GM23338 (cell line): ENCODE measurements at regions not wholly inside any gene's neighbourhood (a gene's known extent, or its start where the extent isn't known, plus 50 kb on each side); places are given as distances from the start of the nearest gene placed in this dataset.

Experiments used
- ATAC-seq: fragments of 200-7000 bp; cut with Tn5 transposase; 3 replicates; pipeline ENCODE4 v1.9.1; 2020
- DNase-seq: peaks from one replicate; pipeline ENCODE4 v3.0.0-alpha.2; 2015; ENCODE audit warnings: low spot score
- H2AFZ ChIP-seq: fragments of 200-600 bp; sonication (generic); 2 replicates; pipeline ENCODE4 v1.8.0; 2016; ENCODE audit warnings: antibody characterized with exemption, mild to moderate bottlenecking, moderate library complexity
- H3F3A ChIP-seq: fragments of 200-600 bp; sonication (generic); replicated peaks from 2 replicates; pipeline ENCODE4 v1.8.0; 2017; ENCODE audit warnings: antibody characterized with exemption, mixed run types, low read depth
- H3K27ac ChIP-seq: fragments of 200-600 bp; sonication (generic); 2 replicates; pipeline ENCODE4 v1.6.1; 2016; ENCODE audit warnings: low read depth
- H3K27me3 ChIP-seq: fragments of 200-600 bp; sonication (generic); 2 replicates; pipeline ENCODE4 v1.8.0; 2016; ENCODE audit warnings: mild to moderate bottlenecking, mixed run types, moderate library complexity; ENCODE audit not compliant: insufficient read depth
- H3K36me3 ChIP-seq: fragments of 200-600 bp; sonication (generic); 2 replicates; pipeline ENCODE4 v1.8.0; 2016; ENCODE audit warnings: mild to moderate bottlenecking; ENCODE audit not compliant: insufficient read depth
- H3K4me1 ChIP-seq: fragments of 200-600 bp; sonication (generic); 2 replicates; pipeline ENCODE4 v1.8.0; 2016; ENCODE audit warnings: mild to moderate bottlenecking, moderate library complexity; ENCODE audit not compliant: insufficient read depth
- H3K4me2 ChIP-seq: fragments of 200-600 bp; sonication (generic); 2 replicates; pipeline ENCODE4 v1.7.1; 2017; ENCODE audit warnings: mixed run types
- H3K4me3 ChIP-seq: fragments of 200-600 bp; sonication (generic); 2 replicates; pipeline ENCODE4 v1.6.1; 2016; ENCODE audit warnings: mixed run types
- H3K79me2 ChIP-seq: fragments of 200-600 bp; sonication (generic); replicated peaks from 2 replicates; pipeline ENCODE4 v1.8.0; 2017; ENCODE audit warnings: mild to moderate bottlenecking; ENCODE audit not compliant: insufficient read depth
- H3K9me2 ChIP-seq: fragments of 200-600 bp; sonication (generic); 2 replicates; pipeline ENCODE4 v1.8.0; 2017; ENCODE audit not compliant: insufficient read depth
- H4K20me1 ChIP-seq: fragments of 200-600 bp; sonication (generic); replicated peaks from 2 replicates; pipeline ENCODE4 v1.8.0; 2017; ENCODE audit warnings: mild to moderate bottlenecking; ENCODE audit not compliant: insufficient read depth
- H3K27ac Mint-ChIP-seq: 2 replicates; pipeline ENCODE4 v1.8.0; 2020; ENCODE audit warnings: inconsistent platforms, mild to moderate bottlenecking, moderate library complexity, mixed read lengths
- H3K27me3 Mint-ChIP-seq: 3 replicates; pipeline ENCODE4 v1.8.0; 2022; ENCODE audit warnings: low read depth, mild to moderate bottlenecking, moderate library complexity, mixed read lengths, inconsistent platforms; ENCODE audit not compliant: insufficient read depth, poor library complexity
- H3K36me3 Mint-ChIP-seq: 3 replicates; pipeline ENCODE4 v1.8.0; 2021; ENCODE audit warnings: low read depth, mild to moderate bottlenecking, inconsistent platforms, moderate library complexity, mixed read lengths
- H3K4me1 Mint-ChIP-seq: 3 replicates; pipeline ENCODE4 v1.8.0; 2020; ENCODE audit warnings: mild to moderate bottlenecking, inconsistent platforms, mixed read lengths
- H3K4me3 Mint-ChIP-seq: 3 replicates; pipeline ENCODE4 v1.8.0; 2021; ENCODE audit warnings: moderate library complexity, mild to moderate bottlenecking, inconsistent platforms, mixed read lengths
- H3K9me3 Mint-ChIP-seq: 3 replicates; pipeline ENCODE4 v1.8.0; 2020; ENCODE audit warnings: moderate library complexity, mild to moderate bottlenecking, inconsistent platforms, mixed read lengths
- CREB1 ChIP-seq: fragments of 250-450 bp; sonication (Bioruptor Pico); IDR thresholded peaks from 2 replicates; pipeline ENCODE4 v1.5.0; 2020; ENCODE audit warnings: low read depth, mild to moderate bottlenecking, moderate library complexity
- CTCF ChIP-seq, 2 experiments: fragments of 200-600 bp in 1 of 2; sonication (generic) in 1 of 2; conservative IDR thresholded peaks; 2 replicates each; pipeline versions ENCODE4 v1.5.1 to v1.6.1; 2016 to 2017; ENCODE audit warnings: antibody characterized with exemption in 2 of 2, low read depth in 2 of 2, mild to moderate bottlenecking in 2 of 2, moderate library complexity in 1 of 2
- ETS1 ChIP-seq: IDR thresholded peaks from 2 replicates; pipeline ENCODE4 v1.6.1; 2016; ENCODE audit warnings: antibody characterized with exemption
- EZH2 ChIP-seq: fragments of 200-600 bp; sonication (generic); IDR thresholded peaks from one replicate; pipeline ENCODE4 v1.8.0; 2017; ENCODE audit warnings: antibody characterized with exemption, mild to moderate bottlenecking, low read depth; ENCODE audit not compliant: unreplicated experiment
- EZH2phosphoT487 ChIP-seq: fragments of 200-600 bp; sonication (generic); IDR thresholded peaks from one replicate; pipeline ENCODE4 v1.8.1; 2018; ENCODE audit warnings: antibody characterized with exemption; ENCODE audit not compliant: unreplicated experiment
- JUNB ChIP-seq: IDR thresholded peaks from one replicate; pipeline ENCODE4 v1.6.1; 2016; ENCODE audit warnings: antibody characterized with exemption; ENCODE audit not compliant: unreplicated experiment
- NANOG ChIP-seq: IDR thresholded peaks from 2 replicates; pipeline ENCODE4 v1.6.1; 2016; ENCODE audit warnings: antibody characterized with exemption, borderline replicate concordance
- STAT1 ChIP-seq: IDR thresholded peaks from one replicate; pipeline ENCODE4 v1.6.1; 2016; ENCODE audit warnings: antibody characterized with exemption; ENCODE audit not compliant: unreplicated experiment
- ZNF114 ChIP-seq: fragments of 250-450 bp; sonication (Bioruptor Pico); IDR thresholded peaks from 2 replicates; pipeline ENCODE4 v1.5.0; 2020; ENCODE audit warnings: mild to moderate bottlenecking, moderate library complexity

- H3K36me3 Mint-ChIP-seq: no peaks in the 10 kb centered on the region
- Histone ChIP-seq H4K20me1 (no peaks in the 10 kb centered on the region), H3K4me3 (no peak overlapping the region), H2AFZ (no peak overlapping the region), H3F3A (no peaks in the 10 kb centered on the region), H3K27me3 (no peaks in the 10 kb centered on the region), H3K27ac (no peak overlapping the region), H3K4me2 (no peak overlapping the region), H3K36me3 (no peaks in the 10 kb centered on the region), H3K79me2 (no peaks in the 10 kb centered on the region), H3K4me1 (no peaks in the 10 kb centered on the region), H3K9me2 (no peaks in the 10 kb centered on the region)
- no peak overlapping the region for H3K4me3 Mint-ChIP-seq
- no peaks in the 10 kb centered on the region for H3K4me1 Mint-ChIP-seq
- TF ChIP-seq CREB1 (CRISPR knock-in tag): no peak
- TF ChIP-seq EZH2: no peak
- no peak for TF ChIP-seq JUNB
- ATAC-seq (no peak), DNase-seq (no peak)
- H3K27ac Mint-ChIP-seq: no peak overlapping the region
- no peaks in the 10 kb centered on the region; the same call in 2 of the 3 replicates for H3K9me3 Mint-ChIP-seq
- no peaks in the 10 kb centered on the region for H3K27me3 Mint-ChIP-seq
These were observed 488.7 kb upstream of the NRSN1 start for GRCh38 chr6:23637296-23637695.

GRCh38 chr6:23642849-23643248 is 483.2 kb upstream of the NRSN1 start:
- H3K9me2 ChIP-seq: no peaks in the 10 kb centered on the region
- H3K36me3 ChIP-seq: no peaks in the 10 kb centered on the region
- H3K27me3 ChIP-seq: no peaks in the 10 kb centered on the region
- no peak overlapping the region for H3K4me2 ChIP-seq
- peak overlapping the region; percentile 56; the same call in 1 of the 2 replicates for H2AFZ ChIP-seq
- Mint-ChIP-seq H3K27ac (peak overlapping the region; percentile 48; the same call in 1 of the 2 replicates), H3K36me3 (no peaks in the 10 kb centered on the region), H3K4me1 (no peaks in the 10 kb centered on the region), H3K9me3 (no peaks in the 10 kb centered on the region), H3K4me3 (no peak overlapping the region), H3K27me3 (no peaks in the 10 kb centered on the region)
- H3K4me1 ChIP-seq: no peaks in the 10 kb centered on the region
- TF ChIP-seq CREB1 (CRISPR knock-in tag) (no peak), EZH2 (no peak), ZNF114 (CRISPR knock-in tag) (no peak), EZH2phosphoT487 (no peak), ETS1 (no peak), CTCF (conservative IDR thresholded peaks at IDR 0.05; ENCODE audit: low read depth in 2 of 2) (no peak), NANOG (no peak), STAT1 (no peak), JUNB (no peak)
- H3K79me2 ChIP-seq: no peaks in the 10 kb centered on the region
- no peak overlapping the region for H3K4me3 ChIP-seq
- no peaks in the 10 kb centered on the region; the same call in 1 of the 2 replicates for H4K20me1 ChIP-seq
- no peak overlapping the region for H3K27ac ChIP-seq
- ATAC-seq: no peak
- H3F3A ChIP-seq: no peaks in the 10 kb centered on the region
- DNase-seq: no peak
